Gastrocnemius medialis (tissue), 4 donors: ENCODE measurements at regions not wholly inside any gene's neighbourhood (a gene's known extent, or its start where the extent isn't known, plus 50 kb on each side); places are given as distances from the start of the nearest gene placed in this dataset.

Source experiments
- POLR2A ChIP-seq, 2 donors: fragments of 450-650 bp; IDR thresholded peaks; one replicate each; pipeline ENCODE4 v1.6.1; 2017; ENCODE audit warnings: antibody characterized with exemption in 2 of 2, mild to moderate bottlenecking in 2 of 2, moderate library complexity in 2 of 2
- TF ChIP-seq, protein P1 (sequence below), 5 experiments: fragments of 450-650 bp in 3 of 5; fragments of 200-600 bp in 2 of 5; sonication (generic) in 2 of 5; IDR thresholded peaks in 4 of 5; conservative IDR thresholded peaks in 1 of 5; 1 replicate in 4 of 5; 2 replicates in 1 of 5; pipeline ENCODE4 v1.5.1; 2016 to 2019; ENCODE audit warnings: antibody characterized with exemption in 5 of 5, mild to moderate bottlenecking in 3 of 5, moderate library complexity in 3 of 5

DNA sequence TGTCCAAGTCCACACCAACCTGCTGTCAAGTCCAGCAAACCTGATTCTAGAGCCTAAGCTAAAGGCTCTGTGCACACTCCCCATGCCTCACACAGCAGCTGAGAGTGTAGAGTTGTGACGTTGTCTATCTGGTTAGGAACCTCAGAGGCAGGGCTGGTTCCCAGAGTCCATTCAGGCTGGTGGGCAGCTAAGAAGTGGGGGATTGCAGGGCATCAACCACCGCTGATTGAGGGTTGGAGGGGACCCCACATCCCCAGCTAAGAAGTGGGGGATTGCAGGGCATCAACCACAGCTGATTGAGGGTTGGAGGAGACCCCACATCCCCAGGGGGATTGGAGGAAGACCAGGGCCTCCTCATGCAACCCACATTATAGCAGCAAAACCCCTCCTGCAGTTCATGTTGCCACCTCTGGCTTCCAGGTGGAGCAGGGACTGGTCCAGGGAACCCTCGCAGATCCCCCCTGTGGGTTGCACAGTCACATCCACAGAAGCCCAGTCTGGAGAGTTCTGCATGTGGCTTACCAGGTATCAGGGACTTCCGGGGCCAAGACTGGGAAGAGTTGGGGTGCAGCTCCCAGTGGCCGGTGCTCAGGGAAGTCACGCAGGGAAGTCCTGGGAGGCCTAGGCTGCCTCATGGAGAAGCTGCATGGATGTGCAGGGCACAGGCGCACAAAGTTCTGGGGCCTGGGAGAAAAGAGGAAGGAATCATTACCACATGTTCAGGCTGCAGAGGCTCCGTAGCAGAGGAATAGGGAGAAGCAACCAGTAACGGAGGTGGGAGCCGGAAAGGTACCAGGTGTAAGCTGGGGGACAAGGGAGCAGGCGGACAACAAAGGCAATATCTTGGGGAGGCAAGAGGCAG is 71.4 kb upstream of the PCSK6 start:
- TF ChIP-seq, protein P1, sequence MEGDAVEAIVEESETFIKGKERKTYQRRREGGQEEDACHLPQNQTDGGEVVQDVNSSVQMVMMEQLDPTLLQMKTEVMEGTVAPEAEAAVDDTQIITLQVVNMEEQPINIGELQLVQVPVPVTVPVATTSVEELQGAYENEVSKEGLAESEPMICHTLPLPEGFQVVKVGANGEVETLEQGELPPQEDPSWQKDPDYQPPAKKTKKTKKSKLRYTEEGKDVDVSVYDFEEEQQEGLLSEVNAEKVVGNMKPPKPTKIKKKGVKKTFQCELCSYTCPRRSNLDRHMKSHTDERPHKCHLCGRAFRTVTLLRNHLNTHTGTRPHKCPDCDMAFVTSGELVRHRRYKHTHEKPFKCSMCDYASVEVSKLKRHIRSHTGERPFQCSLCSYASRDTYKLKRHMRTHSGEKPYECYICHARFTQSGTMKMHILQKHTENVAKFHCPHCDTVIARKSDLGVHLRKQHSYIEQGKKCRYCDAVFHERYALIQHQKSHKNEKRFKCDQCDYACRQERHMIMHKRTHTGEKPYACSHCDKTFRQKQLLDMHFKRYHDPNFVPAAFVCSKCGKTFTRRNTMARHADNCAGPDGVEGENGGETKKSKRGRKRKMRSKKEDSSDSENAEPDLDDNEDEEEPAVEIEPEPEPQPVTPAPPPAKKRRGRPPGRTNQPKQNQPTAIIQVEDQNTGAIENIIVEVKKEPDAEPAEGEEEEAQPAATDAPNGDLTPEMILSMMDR (IDR thresholded peaks at IDR 0.05 in 4 of 5, conservative IDR thresholded peaks at IDR 0.05 in 1 of 5) = no peak
- no peak for TF ChIP-seq POLR2A (IDR thresholded peaks at IDR 0.05)
